ENCODE measurements at regions not wholly inside any gene's neighbourhood (a gene's known extent, or its start where the extent isn't known, plus 50 kb on each side); places are given as distances from the start of the nearest gene placed in this dataset.

- DNase-seq (ENCODE audit: low spot score) = no peak
Measured at GRCh38 chr16:55271945-55272513, 52.0 kb upstream of the IRX6 start.

- no peak for DNase-seq (ENCODE audit: low spot score)
Measured at GRCh38 chr16:55272744-55273143, 51.3 kb upstream of the IRX6 start.

GRCh38 chr16:55273356-55273755 is 50.6 kb upstream of the IRX6 start:
- no peak for DNase-seq (ENCODE audit: low spot score)

- no peak for DNase-seq (ENCODE audit: low spot score)
Measured at GRCh38 chr16:55273959-55274358, 50.0 kb upstream of the IRX6 start.

Data from left forelimb (tissue), 1 donor.